Myocyte (in vitro differentiated cells): ENCODE measurements at regions not wholly inside any gene's neighbourhood (a gene's known extent, or its start where the extent isn't known, plus 50 kb on each side); places are given as distances from the start of the nearest gene placed in this dataset.

Experiments used
- DNase-seq: peaks from one replicate; pipeline ENCODE4 v3.0.0-alpha.2; 2012; ENCODE audit warnings: low read depth

- no peak for DNase-seq
These were observed 99.4 kb upstream of the GRIK2 start for GRCh38 chr6:101294051-101294638.

- DNase-seq = no peak
These were observed 98.8 kb upstream of the GRIK2 start for GRCh38 chr6:101294676-101295075.

GRCh38 chr6:101296169-101296960 is 97.1 kb upstream of the GRIK2 start:
- peak; percentile 70 for DNase-seq

- no peak for DNase-seq
These were observed 90.9 kb upstream of the GRIK2 start for GRCh38 chr6:101302593-101302992.

GRCh38 chr6:101303495-101303894 is 90.0 kb upstream of the GRIK2 start:
- DNase-seq = no peak

- DNase-seq = no peak
These were observed 80.9 kb upstream of the GRIK2 start for GRCh38 chr6:101312652-101313051.

- no peak for DNase-seq
These were observed 70.6 kb upstream of the GRIK2 start for GRCh38 chr6:101322921-101323320.

- no peak for DNase-seq
These were observed 67.1 kb upstream of the GRIK2 start for GRCh38 chr6:101326411-101326810.

- DNase-seq = no peak
These were observed 51.6 kb upstream of the GRIK2 start for GRCh38 chr6:101341926-101342325.
